ENCODE measurements at regions not wholly inside any gene's neighbourhood (a gene's known extent, or its start where the extent isn't known, plus 50 kb on each side); places are given as distances from the start of the nearest gene placed in this dataset.

GRCh38 chr10:78910021-78910420 lies 158.7 kb upstream of the ZMIZ1 start:
- H3K4me3 ChIP-seq (ENCODE audit: low read depth, low read length) = no peak overlapping the region
- DNase-seq (ENCODE audit: low read depth) = no peak
- TF ChIP-seq, protein P1, sequence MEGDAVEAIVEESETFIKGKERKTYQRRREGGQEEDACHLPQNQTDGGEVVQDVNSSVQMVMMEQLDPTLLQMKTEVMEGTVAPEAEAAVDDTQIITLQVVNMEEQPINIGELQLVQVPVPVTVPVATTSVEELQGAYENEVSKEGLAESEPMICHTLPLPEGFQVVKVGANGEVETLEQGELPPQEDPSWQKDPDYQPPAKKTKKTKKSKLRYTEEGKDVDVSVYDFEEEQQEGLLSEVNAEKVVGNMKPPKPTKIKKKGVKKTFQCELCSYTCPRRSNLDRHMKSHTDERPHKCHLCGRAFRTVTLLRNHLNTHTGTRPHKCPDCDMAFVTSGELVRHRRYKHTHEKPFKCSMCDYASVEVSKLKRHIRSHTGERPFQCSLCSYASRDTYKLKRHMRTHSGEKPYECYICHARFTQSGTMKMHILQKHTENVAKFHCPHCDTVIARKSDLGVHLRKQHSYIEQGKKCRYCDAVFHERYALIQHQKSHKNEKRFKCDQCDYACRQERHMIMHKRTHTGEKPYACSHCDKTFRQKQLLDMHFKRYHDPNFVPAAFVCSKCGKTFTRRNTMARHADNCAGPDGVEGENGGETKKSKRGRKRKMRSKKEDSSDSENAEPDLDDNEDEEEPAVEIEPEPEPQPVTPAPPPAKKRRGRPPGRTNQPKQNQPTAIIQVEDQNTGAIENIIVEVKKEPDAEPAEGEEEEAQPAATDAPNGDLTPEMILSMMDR (IDR thresholded peaks at IDR 0.05; ENCODE audit: low read depth, low read length, missing control alignments) = no peak
- in situ Hi-C loops (cut with HindIII; ENCODE audit: low sequenced_read_pairs) = no loop called here

DNA sequence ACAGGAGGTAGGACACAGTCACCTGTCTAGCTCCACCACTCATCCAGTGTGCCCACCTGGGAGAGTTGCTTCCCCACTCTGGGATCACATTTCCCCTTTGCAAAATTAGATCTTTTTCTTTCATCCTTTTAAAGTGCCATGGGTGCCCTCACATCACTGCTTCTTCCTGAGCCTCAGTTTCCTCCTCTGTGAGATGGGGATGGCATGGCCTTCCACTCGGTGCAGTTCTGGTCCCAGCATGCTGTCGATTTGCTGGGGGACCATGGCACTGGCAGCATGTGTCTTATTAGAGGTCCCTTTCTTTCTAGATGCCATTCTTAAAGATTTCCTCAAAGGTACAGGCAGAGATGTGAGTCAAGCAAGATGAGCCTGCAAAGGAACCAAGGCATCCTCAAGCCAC lies 158.3 kb upstream of the ZMIZ1 start:
- in situ Hi-C loops (cut with HindIII; ENCODE audit: low sequenced_read_pairs) = no loop called here
- TF ChIP-seq, protein P1 (IDR thresholded peaks at IDR 0.05; ENCODE audit: low read depth, low read length, missing control alignments) = no peak

DNA sequence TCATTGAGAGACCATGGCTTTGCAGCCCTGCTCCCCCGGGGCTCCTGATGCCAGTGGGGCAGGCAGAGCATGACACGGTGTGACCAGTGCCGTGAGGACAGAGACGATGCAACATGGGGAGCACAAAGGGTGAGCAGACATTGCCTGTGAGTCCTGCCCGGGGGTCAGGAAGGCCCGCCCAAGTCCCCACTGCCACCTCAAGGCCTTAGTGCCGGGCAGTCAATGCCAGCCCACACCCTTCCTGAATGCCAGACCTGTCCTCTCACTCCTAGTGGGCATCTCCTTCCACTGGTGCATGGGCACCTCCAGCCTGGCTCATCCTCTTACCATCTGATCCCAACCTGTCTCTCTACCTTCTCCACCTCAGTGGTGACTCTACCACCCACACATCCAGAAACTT lies 157.9 kb upstream of the ZMIZ1 start:
- in situ Hi-C loops (cut with HindIII; ENCODE audit: low sequenced_read_pairs) = no loop called here
- TF ChIP-seq, protein P1 (IDR thresholded peaks at IDR 0.05; ENCODE audit: low read depth, low read length, missing control alignments) = no peak
- H3K4me3 ChIP-seq (ENCODE audit: low read depth, low read length) = no peak overlapping the region
- DNase-seq (ENCODE audit: low read depth) = no peak

More for the DNA sequence above, 158.3 kb upstream of the ZMIZ1 start:
- no peak for DNase-seq (ENCODE audit: low read depth)
- no peak overlapping the region for H3K4me3 ChIP-seq (ENCODE audit: low read depth, low read length)

DNA sequence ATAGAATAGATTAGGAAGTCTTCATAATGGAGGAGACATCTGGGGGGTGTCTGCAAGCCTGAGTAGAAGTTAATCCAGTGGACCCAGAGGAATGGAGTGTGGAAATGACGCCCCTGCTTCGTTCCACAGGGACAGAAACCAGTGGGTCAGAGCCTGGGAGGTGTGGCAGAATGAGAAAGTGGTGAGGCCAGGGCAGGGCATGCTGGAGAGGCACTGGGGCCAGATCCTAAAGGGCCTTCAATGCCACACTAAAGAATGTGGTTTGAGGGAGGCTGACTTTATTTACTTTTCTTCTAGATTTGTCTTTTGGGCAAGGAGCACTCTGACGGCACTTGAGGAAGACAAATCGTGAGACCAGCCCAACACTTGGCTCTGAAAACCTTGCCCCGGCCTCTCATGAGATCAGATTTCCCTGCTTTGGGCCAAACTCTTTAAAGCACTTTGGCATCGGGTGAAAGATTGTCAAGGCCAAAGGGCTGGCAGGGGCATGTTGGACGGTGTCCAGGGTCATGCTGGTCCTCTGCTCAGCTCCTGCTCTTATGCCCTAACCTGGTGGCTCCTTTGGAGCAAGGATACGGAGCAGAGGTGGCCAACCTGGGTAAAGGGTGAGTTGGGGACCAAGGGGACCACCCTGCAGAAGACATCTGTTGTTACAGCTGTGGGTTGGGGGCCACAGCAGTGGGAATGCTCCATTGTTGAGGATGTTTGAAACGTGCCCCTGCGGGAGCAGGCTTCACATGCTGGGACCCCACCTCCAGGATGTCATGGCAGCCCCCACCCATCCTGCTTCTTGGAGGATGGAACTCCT lies 157.0 kb upstream of the ZMIZ1 start:
- no peak for DNase-seq (ENCODE audit: low read depth)
- in situ Hi-C loops (cut with HindIII; ENCODE audit: low sequenced_read_pairs) = no loop called here
- TF ChIP-seq, protein P1 (IDR thresholded peaks at IDR 0.05; ENCODE audit: low read depth, low read length, missing control alignments) = no peak
- no peak overlapping the region for H3K4me3 ChIP-seq (ENCODE audit: low read depth, low read length)

DNA sequence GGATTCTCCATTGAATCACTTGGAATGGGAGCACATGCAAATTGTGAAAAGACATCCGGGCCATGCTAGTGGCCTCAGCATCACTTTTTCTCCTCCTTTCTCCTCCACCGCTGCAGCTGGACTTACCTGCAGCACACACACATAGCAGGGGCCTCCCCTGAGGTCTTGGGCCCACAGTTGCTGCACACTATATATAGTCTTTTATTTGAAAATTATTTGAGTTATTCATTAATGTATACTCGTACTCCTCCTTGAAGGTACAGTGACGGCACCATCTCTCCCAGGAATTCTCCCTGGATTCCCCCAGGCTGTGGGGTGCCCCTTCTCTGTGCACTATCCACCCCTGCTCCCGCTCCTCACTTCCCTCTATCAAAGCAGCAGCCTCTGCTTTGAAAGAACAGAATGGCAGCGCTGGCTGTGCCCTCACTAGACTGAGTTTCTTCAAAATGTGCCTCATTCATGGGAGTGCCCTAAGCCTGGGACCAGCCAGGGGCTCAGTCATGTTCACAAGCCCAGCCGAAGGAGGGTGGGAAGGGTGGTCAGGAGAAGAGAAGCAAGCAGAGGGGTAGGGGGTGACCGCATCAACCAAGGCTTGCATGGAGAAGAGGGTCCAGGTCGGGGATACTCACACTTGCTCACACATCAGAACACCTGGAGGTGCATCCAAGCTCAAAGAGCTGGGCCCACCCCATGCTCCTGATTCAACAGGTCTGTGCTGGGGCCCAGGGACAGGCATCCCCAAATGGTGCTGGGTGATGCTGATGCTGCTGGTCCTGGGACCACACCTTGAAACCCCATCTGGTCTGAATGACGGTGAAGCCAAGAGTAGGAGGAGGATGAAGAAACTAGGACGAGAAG lies 156.2 kb upstream of the ZMIZ1 start:
- DNase-seq (ENCODE audit: low read depth) = no peak
- TF ChIP-seq, protein P1 (IDR thresholded peaks at IDR 0.05; ENCODE audit: low read depth, low read length, missing control alignments) = no peak
- in situ Hi-C loops (cut with HindIII; ENCODE audit: low sequenced_read_pairs) = no loop called here
- no peak overlapping the region for H3K4me3 ChIP-seq (ENCODE audit: low read depth, low read length)

GRCh38 chr10:78913219-78914059 lies 155.3 kb upstream of the ZMIZ1 start:
- no peak overlapping the region for H3K4me3 ChIP-seq (ENCODE audit: low read depth, low read length)
- DNase-seq (ENCODE audit: low read depth) = no peak
- TF ChIP-seq, protein P1 (IDR thresholded peaks at IDR 0.05; ENCODE audit: low read depth, low read length, missing control alignments) = no peak
- in situ Hi-C loops (cut with HindIII; ENCODE audit: low sequenced_read_pairs) = no loop called here
